HG03442 (cell line): ENCODE measurements at regions not wholly inside any gene's neighbourhood (a gene's known extent, or its start where the extent isn't known, plus 50 kb on each side); places are given as distances from the start of the nearest gene placed in this dataset.

Experiments used
- ATAC-seq: cut with Tn5 transposase; IDR thresholded peaks from one replicate; pipeline ENCODE4 v1.9.1; 2021; ENCODE audit warnings: mild to moderate bottlenecking, moderate library complexity; ENCODE audit not compliant: unreplicated experiment

DNA sequence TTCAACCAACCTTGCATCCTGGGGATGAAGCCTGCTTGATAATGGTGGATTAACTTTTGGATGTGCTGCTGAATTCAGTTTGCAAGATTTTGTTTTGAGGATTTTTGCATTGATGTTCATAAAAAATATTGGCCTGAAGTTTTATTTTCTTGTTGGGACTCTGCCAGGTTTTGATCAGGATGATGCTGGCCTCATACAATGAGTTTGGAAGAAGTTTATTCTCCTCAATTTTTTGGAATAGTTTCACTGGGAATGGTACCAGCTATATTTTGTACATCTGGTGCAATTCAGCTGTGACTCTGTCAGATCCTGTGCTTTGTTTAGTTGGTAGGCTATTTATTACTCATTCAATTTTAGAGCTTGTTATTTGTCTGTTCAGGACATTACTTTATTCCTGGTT, 340.3 kb upstream of the TRAM1L1 start:
- ATAC-seq: no peak

DNA sequence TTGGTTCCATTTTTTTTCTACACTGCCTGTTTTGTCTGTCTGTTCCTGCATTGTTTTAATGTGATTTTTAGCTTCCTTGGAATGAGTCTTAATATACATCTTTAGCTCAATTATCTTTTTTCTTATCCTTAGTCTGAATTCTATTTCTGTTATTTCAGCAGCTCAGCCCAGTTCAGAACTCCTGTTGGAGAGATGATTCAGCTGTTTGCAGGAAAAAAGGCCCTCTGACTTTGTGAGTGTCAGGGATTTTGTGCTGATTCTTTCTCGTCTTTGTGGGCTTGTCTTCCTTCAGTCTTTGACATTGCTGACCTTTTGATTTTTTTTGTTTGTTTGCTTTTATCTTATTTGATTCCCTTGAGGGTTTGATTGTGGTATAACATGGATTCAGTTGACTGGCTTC, 343.2 kb upstream of the TRAM1L1 start:
- ATAC-seq: no peak

DNA sequence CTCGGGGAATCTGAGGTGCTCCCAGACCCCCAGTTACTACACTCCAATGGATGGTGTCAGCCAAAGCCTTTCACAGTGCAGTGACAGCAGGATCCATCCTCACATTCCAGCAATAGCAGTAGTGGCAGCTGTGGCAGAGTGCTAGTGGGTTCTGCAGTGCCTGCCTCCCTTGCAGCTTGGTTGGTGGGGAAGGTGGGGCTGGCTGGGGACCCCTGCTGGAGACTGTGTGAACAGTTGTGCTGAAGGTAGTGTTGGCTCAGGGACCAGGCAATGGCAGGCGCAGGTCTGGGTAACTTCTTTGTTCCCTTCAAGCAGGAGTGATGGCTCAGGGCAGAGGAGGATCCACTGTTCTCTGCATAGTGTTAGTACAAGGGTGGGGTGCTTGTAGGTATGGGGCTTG, 343.7 kb upstream of the TRAM1L1 start:
- ATAC-seq: no peak

DNA sequence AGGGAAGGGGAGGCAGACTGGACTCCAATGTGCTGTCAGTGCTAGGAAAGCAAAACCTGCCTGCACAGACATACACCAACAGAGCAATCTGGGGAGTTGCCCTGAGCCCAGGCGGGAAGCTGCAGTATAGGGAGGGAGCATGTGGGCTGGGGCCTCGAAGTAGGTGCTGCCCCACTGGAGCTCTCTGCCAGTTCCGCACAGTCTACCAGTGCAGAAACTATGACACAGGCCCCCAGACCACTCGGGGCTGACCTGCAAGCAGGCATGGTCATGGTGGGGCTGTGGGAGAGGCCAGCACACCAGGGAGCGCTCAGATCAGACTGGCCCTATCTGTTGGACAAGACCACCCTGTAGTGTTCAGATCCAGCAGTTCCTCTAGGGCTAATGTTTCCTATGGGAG, 344.1 kb upstream of the TRAM1L1 start:
- ATAC-seq: no peak

DNA sequence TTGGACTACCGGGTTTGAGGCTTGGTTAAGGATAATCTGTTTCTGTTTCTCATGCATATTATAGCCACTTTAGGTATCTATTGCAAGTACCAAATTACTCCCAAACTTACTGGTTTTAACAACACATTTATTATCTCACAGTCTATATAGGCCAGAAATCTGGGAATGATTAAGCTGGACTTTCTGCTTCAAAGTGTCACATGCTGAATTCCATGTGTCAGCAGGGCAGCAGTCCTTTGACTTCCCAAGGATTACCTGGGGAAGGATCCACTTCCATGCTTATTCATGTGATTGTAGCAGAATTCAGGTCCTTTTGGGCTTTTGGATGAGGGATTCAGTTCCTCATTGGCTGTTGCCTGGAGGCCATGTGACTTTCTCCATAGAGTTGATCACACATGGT, 349.0 kb upstream of the TRAM1L1 start:
- ATAC-seq: no peak

DNA sequence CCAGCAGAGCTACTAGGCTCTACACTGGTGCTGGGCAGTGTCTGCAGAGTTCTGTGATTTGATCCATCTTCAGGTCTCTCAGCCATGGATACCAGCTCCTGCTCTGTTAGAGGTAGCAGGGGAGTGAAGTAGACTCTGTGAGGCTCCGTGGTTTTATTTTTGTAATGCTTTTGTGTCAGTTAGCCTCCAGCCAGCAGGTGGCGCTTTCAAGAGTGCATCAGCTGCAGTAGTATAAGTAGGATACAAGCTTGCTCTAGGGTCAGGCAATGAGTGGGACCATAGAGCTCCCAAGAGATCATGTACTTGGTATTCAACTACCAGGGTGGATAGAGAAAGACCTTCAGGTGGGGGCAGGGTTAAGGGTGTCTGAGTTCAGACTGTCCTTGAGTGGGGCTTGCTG, 362.5 kb upstream of the TRAM1L1 start:
- no peak for ATAC-seq

DNA sequence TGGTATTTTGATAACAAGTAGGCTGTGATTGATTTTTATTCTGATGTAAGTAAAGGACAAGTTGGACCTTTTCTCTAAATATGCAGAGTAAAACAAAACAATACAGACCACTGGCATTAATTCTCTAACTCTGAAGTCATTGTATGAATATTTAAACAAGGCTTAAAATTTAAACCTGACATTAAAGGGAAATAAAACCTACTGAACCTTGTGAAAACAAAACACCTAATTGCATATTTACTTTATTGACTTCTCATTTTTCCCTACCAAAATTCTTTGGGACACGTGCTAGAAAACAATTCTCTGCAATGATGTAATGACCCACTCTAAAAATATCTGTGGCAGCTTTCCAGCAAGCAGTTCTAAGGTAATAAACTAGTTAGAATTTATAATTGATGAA, 369.7 kb upstream of the TRAM1L1 start:
- ATAC-seq: no peak

DNA sequence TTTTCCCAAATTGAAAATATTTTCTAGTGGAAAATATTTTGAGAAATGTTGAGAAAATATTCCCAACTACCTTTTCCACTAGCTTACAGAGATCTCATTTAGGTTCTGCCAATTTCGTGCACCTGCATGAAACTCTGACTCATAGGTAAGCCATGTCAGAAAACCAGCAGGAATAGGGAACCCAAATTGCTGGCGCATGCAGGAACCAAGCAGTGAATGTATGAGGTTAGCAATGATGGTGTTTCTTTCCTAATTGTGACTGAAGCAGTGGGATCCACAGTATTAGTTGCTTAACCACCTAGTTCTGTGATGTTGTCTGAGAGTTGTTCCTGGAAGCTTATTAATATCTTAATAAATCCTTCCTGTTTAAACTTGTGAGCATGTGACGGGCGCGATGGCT, 381.0 kb upstream of the TRAM1L1 start:
- no peak for ATAC-seq

DNA sequence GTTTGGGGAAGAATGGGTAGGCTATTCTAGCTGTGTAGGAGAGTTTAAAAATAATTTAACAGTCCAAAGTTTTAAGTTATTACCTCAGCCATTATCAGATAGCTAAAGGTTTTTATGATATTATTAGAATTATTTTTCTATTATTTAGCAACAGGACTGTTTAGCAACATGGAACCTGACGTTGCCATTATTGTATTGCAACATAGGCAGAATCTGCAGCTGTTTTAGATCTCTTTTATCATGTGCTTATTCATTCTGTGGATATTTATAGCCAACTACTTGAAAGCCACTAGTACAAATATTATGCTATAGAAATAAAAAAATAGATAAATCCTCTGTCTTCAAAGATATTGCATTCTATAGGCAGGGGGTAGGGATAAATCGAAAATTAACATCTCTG, 382.0 kb upstream of the TRAM1L1 start:
- ATAC-seq: no peak

DNA sequence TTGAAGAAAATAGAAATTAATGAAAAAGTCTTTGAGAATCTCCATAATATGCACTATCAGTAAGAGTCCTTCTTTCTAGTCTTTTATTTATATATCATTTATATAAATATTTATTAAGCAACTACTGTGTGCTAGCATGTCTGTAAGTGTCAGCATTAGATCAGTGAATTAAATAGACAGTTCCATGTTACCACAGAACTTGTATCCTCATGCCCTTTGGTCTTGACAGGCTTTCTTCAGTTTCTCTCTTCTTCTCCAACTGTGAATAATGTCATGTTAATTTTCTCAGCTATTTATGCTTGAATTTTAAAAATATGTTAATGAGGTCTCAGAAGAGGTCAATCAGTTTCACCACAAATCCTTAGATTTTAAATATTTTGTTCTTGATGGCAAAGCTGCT, 389.6 kb upstream of the TRAM1L1 start:
- no peak for ATAC-seq

DNA sequence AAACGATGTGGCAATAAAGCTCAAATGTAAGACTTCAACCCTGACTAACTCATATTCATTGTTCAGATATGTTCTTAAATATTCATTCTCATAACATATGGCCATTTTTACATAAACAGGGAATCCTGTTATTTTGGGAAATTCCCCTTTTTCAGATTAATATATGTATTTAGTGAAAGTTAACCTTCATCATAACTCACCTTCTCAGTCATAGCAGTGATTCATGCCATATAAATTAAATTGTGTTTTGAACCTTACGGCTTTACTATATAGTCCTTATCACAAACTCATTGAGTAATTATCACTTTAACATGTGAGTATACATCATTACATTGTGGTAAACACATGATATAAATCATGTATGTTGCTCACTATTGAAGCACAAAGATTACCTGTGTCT, 392.5 kb upstream of the TRAM1L1 start:
- ATAC-seq: no peak

DNA sequence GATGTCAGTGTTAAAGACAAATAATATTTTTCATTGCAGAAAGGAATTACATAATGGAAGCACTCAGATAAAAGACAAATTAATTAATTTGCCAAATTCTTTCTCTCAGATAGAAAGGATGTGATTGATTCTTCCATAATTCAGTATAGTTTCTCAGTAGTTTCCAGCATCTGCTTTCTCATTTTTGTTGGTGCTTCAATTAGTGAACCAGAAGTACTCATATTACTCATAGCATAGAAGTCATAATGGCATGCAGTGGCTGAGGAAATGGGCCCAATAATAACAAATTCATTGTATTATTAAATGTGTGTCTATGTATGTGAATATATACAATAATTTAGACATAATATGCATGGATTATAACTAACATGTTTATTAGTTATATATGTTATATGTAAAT, 393.3 kb upstream of the TRAM1L1 start:
- ATAC-seq: no peak

DNA sequence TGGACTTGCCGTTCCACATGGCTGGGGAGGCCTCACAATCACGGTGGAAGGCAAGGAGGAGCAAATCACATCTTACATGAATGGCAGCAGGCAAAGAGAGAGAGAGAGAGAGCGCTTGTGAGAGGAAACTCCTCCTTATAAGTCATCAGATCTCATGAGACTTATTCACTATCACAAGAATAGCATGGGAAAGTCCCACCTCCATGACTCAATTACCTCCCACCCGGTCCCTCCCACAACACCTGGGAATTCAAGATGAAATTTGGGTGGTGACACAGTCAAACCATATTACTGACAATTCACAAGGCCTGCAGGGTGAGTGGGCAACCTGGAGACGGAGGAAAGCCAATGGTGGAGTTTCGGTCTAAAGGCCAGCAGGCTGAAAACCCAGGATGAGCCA, 394.3 kb upstream of the TRAM1L1 start:
- no peak for ATAC-seq

DNA sequence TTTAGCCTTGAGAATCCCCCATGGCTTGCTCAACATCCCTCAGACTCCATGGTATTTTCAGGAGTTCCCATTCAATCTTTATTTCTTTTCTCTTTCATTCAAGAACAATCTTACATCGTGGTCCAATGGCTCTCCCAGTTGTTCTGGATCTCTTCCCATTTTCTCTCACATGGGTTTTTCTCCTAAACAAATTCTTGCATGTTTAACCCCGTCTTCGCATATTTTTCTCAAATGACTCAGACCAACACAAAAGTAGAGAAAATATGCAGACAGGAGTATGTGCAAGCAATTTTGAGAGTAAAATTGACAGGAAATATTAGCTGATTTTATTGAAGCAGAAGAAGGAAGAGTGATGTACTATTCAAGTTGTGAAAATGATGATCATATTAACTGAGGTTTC, 396.4 kb upstream of the TRAM1L1 start:
- ATAC-seq: no peak

DNA sequence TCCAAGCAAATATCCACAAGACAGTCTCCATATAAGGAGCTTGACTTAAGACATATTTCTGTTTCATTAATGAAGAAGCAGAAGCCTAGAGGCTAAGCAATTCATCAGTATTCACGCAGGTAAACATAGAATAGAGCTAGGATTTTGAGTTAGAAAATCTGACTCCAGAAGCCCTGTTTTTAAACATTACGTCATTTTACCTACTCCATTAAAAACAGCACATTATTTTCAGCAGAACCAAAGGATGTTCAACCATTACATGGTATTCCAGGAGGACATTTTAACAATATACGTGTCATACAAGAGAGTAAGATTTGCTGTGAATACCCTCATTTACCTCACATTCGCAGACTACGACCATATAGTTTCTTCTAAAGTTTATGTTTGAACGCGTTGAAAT, 403.3 kb upstream of the TRAM1L1 start:
- ATAC-seq: no peak

DNA sequence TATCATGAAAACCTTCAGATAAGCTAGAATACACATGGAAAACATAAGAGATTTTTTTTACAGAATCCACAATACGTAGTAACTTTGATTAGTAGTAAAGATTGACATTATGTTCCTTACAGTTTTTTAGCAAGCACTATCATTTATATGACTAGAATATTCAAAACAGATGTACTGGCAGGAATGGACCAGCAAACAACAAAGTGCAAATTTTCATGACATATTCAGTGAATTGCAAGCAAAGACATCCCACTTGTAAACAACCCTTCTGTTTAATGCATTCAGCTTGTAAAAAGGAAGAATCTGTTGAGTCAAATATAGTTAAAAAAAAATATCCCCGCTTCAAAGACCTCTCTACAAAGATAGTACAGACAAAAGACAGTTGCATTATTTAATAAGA, 403.7 kb upstream of the TRAM1L1 start:
- ATAC-seq: no peak

DNA sequence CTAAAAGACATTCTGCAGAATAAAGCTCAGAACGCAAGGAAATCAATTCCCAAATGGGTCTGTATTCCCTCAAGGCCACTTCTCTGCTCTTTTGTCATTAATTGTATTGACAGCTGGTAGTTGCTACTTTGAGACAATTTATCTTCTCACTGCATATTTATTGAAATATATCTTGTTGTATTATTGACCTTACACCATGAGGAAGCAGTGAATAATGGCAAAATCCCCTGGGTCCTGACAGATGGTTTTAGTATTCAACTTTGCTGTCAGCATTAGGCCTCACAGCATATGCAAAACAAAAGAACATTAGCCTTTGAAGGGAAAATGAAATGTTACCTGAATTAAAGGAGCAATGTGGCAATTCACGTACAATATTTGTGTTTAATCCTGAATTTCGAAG, 406.1 kb upstream of the TRAM1L1 start:
- no peak for ATAC-seq

DNA sequence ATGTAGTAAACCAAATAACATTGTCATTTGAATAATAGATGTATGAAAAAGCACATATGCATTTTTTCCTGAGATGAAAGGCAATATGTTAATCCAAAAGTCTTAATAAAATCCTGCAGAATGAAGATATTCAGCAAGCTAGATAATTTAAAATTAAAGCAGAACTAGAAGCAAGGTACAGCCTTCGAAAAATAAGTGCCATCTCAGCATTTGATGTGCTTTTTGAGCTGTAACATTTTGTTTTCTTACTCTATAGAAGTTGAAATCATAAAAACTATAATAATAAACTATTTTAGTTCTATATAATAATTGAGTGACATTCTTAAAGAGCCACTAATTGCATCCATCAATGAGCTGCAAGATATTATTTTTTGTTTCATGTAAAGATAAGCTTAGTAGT, 410.4 kb upstream of the TRAM1L1 start:
- no peak for ATAC-seq

DNA sequence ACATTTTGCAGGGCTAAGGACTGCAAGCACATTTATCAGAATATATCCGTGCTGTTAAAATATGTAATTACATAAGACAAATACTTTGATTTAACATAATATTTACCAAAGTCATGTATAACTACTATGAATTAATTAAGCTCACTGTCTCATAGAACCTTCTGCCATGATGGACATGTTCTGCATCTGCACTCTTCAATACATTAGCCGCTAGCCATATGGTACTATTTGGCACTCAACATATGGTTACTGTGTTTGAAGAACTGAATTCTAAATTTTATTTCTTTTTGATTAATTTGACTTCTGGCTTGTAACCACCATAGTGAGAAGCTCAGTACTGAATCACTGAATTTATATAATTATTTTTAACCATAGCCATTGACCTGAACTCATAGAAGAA, 427.0 kb upstream of the TRAM1L1 start:
- ATAC-seq: no peak

DNA sequence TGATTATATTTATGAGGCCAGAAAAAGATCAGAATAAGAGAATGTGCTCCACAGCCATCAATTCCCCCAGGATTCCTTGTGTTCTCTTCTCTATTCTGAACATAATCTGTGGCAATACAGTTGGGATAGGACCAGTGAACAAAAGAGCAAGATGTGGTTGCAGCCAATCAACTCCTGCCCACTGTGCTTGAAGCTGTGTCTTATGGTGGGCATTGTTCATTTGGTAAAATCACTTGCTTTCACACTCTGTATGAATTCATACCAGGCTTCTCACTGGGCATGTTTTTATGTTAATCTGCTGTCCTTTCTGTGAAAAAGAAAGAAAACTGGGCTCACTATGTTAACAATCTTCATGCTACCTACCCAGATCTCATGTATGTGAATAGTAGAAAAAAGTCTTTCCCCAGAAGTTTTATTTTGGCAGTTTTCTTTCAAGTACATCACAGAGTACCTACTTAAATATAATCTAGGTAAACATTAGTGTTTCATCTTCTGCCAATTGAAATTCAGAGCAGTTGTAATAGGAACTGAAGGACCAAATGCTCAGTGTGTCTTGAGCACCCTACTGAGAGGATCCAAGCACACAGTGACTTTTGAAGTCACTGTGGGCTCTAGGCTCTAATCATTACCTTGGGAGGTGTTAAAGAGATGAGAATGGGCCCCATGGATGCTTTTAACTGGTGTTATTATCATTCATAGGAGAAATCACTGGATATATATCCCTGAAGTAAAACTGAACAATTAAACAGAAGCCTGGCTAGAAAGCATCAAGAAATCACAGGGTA, 429.2 kb upstream of the TRAM1L1 start:
- ATAC-seq: no peak

DNA sequence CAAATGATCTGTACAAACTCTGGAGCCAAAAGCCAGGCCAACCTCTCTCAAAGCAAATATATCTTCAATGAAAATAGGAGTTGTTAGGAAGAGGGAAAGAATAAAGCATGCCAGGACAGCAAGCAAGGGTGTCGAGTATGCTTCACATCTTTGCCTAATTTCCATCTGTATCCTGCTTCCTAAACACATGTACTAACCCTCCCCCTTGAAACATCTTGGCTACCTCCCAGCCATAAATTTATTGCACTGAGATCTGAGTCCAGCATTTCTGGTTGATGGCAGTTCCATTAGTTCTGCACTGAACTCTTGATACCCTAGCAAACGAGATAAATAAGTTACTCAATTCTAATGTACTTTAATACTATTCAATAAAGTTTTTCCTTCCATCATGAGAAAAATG, 430.5 kb upstream of the TRAM1L1 start:
- no peak for ATAC-seq

DNA sequence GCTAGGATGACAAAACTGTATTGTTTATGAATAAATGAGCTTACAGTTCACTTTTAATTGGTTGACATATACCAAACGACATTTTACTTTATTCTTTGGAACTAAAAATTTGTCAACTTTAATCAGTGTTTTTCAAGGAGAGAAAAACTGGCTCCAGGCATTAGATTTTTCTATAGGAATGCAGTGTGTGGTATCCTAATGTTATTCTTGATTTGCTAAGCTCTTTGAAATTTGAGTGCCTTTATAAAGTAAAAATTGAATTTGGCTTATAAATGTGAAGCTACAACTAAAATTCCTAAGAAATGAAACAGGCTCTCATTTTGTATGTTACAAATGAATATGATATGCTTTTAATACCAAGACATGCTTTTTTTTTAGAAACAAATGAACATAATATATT, 442.2 kb upstream of the TRAM1L1 start:
- ATAC-seq: no peak

DNA sequence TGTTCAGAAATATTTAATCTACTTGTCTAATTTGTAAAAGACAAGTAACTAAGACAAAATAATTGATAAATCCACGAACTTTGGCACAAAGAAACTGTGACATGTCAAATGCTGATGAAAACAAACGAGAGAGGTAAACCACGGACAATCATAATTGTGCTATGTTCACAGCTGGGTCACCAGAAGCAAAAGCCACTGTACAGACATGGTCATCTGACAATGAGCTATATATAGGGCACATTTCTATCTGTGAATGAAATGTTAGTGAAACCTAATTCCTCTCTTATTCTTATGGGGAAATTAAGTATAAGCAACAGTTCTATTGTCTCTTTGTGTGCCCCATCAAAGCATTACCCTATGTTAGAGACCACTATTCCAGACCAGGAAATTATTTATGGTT, 444.0 kb upstream of the TRAM1L1 start:
- no peak for ATAC-seq
